GM12878 (cell line): ENCODE measurements at regions not wholly inside any gene's neighbourhood (a gene's known extent, or its start where the extent isn't known, plus 50 kb on each side); places are given as distances from the start of the nearest gene placed in this dataset.

Experiments
- FOXK2 ChIP-seq: fragments of 450-650 bp; IDR thresholded peaks from 2 replicates; pipeline ENCODE4 v1.6.1; 2017; ENCODE audit warnings: mild to moderate bottlenecking, moderate library complexity
- KLF5 ChIP-seq: fragments of 450-650 bp; IDR thresholded peaks from 2 replicates; pipeline ENCODE4 v1.6.1; 2014; ENCODE audit warnings: mild to moderate bottlenecking; ENCODE audit not compliant: partially characterized antibody
- MEF2B ChIP-seq: fragments of 450-650 bp; IDR thresholded peaks from 2 replicates; pipeline ENCODE4 v1.6.1; 2018; ENCODE audit warnings: mild to moderate bottlenecking, moderate library complexity; ENCODE audit not compliant: partially characterized antibody, poor library complexity, severe bottlenecking
- PML ChIP-seq: IDR thresholded peaks from 2 replicates; pipeline ENCODE4 v1.6.1; 2012; ENCODE audit warnings: low read length, inconsistent platforms
- SIN3A ChIP-seq: IDR thresholded peaks from 2 replicates; pipeline ENCODE4 v1.6.1; 2012; ENCODE audit warnings: low read depth, low read length, improper control_type of control experiment
- TF ChIP-seq, protein P1 (sequence below): fragments of 450-650 bp; IDR thresholded peaks from 2 replicates; pipeline ENCODE4 v1.6.1; 2017; ENCODE audit warnings: mild to moderate bottlenecking, moderate library complexity
- TF ChIP-seq, protein P2 (sequence below): fragments of 450-650 bp; IDR thresholded peaks from 2 replicates; pipeline ENCODE4 v1.6.1; 2017; ENCODE audit warnings: antibody characterized with exemption, mild to moderate bottlenecking, moderate library complexity
- TF ChIP-seq, protein P3 (sequence below): fragments of 450-650 bp; IDR thresholded peaks from 2 replicates; pipeline ENCODE4 v1.6.1; 2017; ENCODE audit warnings: mild to moderate bottlenecking, moderate library complexity

DNA sequence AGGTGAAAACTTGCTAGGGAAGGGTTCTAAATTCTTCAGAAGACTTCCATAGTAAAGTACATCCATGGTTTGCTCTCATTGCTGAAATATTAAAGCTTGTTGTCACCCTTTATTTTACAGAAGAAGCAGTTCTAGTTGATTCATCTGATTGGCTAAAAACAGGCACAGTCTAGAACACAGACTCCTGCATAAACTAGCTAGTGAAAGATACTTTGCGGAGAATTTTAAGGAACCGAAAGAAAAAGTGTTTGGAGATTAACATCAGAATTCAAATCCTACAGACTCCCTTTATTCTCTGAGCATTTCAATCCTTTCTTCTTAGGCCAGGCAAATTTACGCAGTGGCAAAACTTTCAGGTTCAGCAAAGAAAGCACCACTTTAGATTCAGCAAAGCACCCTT lies 1076.5 kb upstream of the ZEB2 start (continued):
- TF ChIP-seq, protein P1, sequence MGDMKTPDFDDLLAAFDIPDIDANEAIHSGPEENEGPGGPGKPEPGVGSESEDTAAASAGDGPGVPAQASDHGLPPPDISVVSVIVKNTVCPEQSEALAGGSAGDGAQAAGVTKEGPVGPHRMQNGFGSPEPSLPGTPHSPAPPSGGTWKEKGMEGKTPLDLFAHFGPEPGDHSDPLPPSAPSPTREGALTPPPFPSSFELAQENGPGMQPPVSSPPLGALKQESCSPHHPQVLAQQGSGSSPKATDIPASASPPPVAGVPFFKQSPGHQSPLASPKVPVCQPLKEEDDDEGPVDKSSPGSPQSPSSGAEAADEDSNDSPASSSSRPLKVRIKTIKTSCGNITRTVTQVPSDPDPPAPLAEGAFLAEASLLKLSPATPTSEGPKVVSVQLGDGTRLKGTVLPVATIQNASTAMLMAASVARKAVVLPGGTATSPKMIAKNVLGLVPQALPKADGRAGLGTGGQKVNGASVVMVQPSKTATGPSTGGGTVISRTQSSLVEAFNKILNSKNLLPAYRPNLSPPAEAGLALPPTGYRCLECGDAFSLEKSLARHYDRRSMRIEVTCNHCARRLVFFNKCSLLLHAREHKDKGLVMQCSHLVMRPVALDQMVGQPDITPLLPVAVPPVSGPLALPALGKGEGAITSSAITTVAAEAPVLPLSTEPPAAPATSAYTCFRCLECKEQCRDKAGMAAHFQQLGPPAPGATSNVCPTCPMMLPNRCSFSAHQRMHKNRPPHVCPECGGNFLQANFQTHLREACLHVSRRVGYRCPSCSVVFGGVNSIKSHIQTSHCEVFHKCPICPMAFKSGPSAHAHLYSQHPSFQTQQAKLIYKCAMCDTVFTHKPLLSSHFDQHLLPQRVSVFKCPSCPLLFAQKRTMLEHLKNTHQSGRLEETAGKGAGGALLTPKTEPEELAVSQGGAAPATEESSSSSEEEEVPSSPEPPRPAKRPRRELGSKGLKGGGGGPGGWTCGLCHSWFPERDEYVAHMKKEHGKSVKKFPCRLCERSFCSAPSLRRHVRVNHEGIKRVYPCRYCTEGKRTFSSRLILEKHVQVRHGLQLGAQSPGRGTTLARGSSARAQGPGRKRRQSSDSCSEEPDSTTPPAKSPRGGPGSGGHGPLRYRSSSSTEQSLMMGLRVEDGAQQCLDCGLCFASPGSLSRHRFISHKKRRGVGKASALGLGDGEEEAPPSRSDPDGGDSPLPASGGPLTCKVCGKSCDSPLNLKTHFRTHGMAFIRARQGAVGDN = no peak
- TF ChIP-seq PML (no peak), SIN3A (no peak), FOXK2 (no peak), MEF2B (no peak), KLF5 (no peak)
- TF ChIP-seq, protein P2, sequence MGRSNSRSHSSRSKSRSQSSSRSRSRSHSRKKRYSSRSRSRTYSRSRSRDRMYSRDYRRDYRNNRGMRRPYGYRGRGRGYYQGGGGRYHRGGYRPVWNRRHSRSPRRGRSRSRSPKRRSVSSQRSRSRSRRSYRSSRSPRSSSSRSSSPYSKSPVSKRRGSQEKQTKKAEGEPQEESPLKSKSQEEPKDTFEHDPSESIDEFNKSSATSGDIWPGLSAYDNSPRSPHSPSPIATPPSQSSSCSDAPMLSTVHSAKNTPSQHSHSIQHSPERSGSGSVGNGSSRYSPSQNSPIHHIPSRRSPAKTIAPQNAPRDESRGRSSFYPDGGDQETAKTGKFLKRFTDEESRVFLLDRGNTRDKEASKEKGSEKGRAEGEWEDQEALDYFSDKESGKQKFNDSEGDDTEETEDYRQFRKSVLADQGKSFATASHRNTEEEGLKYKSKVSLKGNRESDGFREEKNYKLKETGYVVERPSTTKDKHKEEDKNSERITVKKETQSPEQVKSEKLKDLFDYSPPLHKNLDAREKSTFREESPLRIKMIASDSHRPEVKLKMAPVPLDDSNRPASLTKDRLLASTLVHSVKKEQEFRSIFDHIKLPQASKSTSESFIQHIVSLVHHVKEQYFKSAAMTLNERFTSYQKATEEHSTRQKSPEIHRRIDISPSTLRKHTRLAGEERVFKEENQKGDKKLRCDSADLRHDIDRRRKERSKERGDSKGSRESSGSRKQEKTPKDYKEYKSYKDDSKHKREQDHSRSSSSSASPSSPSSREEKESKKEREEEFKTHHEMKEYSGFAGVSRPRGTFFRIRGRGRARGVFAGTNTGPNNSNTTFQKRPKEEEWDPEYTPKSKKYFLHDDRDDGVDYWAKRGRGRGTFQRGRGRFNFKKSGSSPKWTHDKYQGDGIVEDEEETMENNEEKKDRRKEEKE = no peak
- TF ChIP-seq, protein P3, sequence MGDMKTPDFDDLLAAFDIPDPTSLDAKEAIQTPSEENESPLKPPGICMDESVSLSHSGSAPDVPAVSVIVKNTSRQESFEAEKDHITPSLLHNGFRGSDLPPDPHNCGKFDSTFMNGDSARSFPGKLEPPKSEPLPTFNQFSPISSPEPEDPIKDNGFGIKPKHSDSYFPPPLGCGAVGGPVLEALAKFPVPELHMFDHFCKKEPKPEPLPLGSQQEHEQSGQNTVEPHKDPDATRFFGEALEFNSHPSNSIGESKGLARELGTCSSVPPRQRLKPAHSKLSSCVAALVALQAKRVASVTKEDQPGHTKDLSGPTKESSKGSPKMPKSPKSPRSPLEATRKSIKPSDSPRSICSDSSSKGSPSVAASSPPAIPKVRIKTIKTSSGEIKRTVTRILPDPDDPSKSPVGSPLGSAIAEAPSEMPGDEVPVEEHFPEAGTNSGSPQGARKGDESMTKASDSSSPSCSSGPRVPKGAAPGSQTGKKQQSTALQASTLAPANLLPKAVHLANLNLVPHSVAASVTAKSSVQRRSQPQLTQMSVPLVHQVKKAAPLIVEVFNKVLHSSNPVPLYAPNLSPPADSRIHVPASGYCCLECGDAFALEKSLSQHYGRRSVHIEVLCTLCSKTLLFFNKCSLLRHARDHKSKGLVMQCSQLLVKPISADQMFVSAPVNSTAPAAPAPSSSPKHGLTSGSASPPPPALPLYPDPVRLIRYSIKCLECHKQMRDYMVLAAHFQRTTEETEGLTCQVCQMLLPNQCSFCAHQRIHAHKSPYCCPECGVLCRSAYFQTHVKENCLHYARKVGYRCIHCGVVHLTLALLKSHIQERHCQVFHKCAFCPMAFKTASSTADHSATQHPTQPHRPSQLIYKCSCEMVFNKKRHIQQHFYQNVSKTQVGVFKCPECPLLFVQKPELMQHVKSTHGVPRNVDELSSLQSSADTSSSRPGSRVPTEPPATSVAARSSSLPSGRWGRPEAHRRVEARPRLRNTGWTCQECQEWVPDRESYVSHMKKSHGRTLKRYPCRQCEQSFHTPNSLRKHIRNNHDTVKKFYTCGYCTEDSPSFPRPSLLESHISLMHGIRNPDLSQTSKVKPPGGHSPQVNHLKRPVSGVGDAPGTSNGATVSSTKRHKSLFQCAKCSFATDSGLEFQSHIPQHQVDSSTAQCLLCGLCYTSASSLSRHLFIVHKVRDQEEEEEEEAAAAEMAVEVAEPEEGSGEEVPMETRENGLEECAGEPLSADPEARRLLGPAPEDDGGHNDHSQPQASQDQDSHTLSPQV = no peak
- TF ChIP-seq, all 136 proteins: peak for 0
